ENCODE measurements at regions not wholly inside any gene's neighbourhood (a gene's known extent, or its start where the extent isn't known, plus 50 kb on each side); places are given as distances from the start of the nearest gene placed in this dataset.

DNA sequence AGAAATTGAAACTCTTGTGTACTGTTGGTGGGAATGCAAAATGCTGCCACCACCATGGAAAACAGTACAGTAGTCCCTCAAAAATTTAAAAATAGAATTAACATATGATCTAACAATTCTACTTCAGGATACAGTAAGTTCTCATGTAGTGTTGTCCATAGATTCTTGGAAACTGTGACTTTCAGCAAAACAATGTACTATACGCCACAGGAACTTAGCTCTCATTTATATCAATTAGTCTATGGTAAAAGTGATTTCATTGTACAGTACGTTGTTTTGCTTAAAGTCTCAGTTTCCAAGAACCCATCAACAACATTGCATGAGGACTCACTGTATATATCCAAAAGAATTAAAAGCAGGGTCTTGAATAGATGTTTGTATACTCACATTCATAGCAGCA lies 233.5 kb upstream of the GAS1 start:
- no peak for TF ChIP-seq POLR2A (IDR thresholded peaks at IDR 0.05; ENCODE audit: low read length)
- no peak for TF ChIP-seq GATA1 (IDR thresholded peaks at IDR 0.05; ENCODE audit: low read depth, low read length)
